Neuronal stem cell (in vitro differentiated cells): ENCODE measurements at regions not wholly inside any gene's neighbourhood (a gene's known extent, or its start where the extent isn't known, plus 50 kb on each side); places are given as distances from the start of the nearest gene placed in this dataset.

Experiments
- DNase-seq: peaks from one replicate; pipeline ENCODE4 v3.0.0-alpha.2; 2013; ENCODE audit warnings: low spot score
- H2AFZ ChIP-seq: one replicate; pipeline ENCODE4 v1.6.1; 2013; ENCODE audit warnings: mild to moderate bottlenecking, low read length, inconsistent platforms
- H2AK5ac ChIP-seq: 2 replicates; pipeline ENCODE4 v1.6.1; 2013; ENCODE audit warnings: low read depth, mild to moderate bottlenecking, inconsistent platforms, low read length, moderate library complexity, mixed read lengths
- H2BK120ac ChIP-seq: 2 replicates; pipeline ENCODE4 v1.6.1; 2013; ENCODE audit warnings: low read depth, mild to moderate bottlenecking, inconsistent platforms, low read length, moderate library complexity, mixed read lengths
- H2BK12ac ChIP-seq: one replicate; pipeline ENCODE4 v1.6.1; 2013; ENCODE audit warnings: low read length, inconsistent platforms
- H2BK15ac ChIP-seq: 2 replicates; pipeline ENCODE4 v1.6.1; 2013; ENCODE audit warnings: mild to moderate bottlenecking, low read length, inconsistent platforms, mixed read lengths
- H2BK5ac ChIP-seq: one replicate; pipeline ENCODE4 v1.6.1; 2013; ENCODE audit warnings: inconsistent platforms, mild to moderate bottlenecking, low read length, moderate library complexity
- H3K14ac ChIP-seq: one replicate; pipeline ENCODE4 v1.6.1; 2013; ENCODE audit warnings: low read length, inconsistent platforms
- H3K18ac ChIP-seq: 2 replicates; pipeline ENCODE4 v1.6.1; 2013; ENCODE audit warnings: low read length, inconsistent platforms
- H3K23ac ChIP-seq: 2 replicates; pipeline ENCODE4 v1.6.1; 2013; ENCODE audit warnings: low read depth, mild to moderate bottlenecking, mixed read lengths, low read length, inconsistent platforms; ENCODE audit not compliant: poor library complexity
- H3K27ac ChIP-seq: replicated peaks from 3 replicates; pipeline ENCODE4 v1.5.1; 2013; ENCODE audit warnings: low read length, inconsistent platforms
- H3K27me3 ChIP-seq, 3 experiments: 2 replicates each; pipeline ENCODE4 v1.6.1; 2013; ENCODE audit warnings: low read length in 3 of 3, mild to moderate bottlenecking in 2 of 3, inconsistent platforms in 1 of 3, low read depth in 1 of 3, mixed read lengths in 1 of 3, moderate library complexity in 1 of 3; ENCODE audit not compliant: control insufficient read depth in 3 of 3, insufficient read depth in 3 of 3
- H3K36me3 ChIP-seq, 2 donors: replicated peaks in 1 of 2; 2 replicates each; pipeline ENCODE4 v1.6.1; 2013; ENCODE audit warnings: low read length in 2 of 2; ENCODE audit not compliant: control insufficient read depth in 2 of 2, insufficient read depth in 2 of 2
- H3K4ac ChIP-seq: 2 replicates; pipeline ENCODE4 v1.6.1; 2013; ENCODE audit warnings: inconsistent platforms, mild to moderate bottlenecking, low read length, moderate library complexity
- H3K4me1 ChIP-seq, 2 donors: 1 replicate in 1 of 2; 2 replicates in 1 of 2; pipeline ENCODE4 v1.6.1; 2013; ENCODE audit warnings: low read length in 2 of 2, low read depth in 1 of 2; ENCODE audit not compliant: control insufficient read depth in 2 of 2, insufficient read depth in 1 of 2
- H3K4me2 ChIP-seq: one replicate; pipeline ENCODE4 v1.6.1; 2013; ENCODE audit warnings: mild to moderate bottlenecking, low read length, inconsistent platforms; ENCODE audit not compliant: insufficient read depth, poor library complexity, severe bottlenecking
- H3K4me3 ChIP-seq, 2 donors: 2 replicates each; pipeline ENCODE4 v1.5.1; 2013; ENCODE audit warnings: low read length in 2 of 2, mild to moderate bottlenecking in 2 of 2, inconsistent platforms in 1 of 2, moderate library complexity in 1 of 2
- H3K79me1 ChIP-seq: one replicate; pipeline ENCODE4 v1.6.1; 2013; ENCODE audit warnings: low read depth, mild to moderate bottlenecking, inconsistent platforms, low read length, moderate library complexity
- H3K9ac ChIP-seq: one replicate; pipeline ENCODE4 v1.6.1; 2013; ENCODE audit warnings: mild to moderate bottlenecking, low read depth, low read length, inconsistent platforms; ENCODE audit not compliant: poor library complexity
- H3K9me3 ChIP-seq, 2 donors: replicated peaks in 1 of 2; 2 replicates each; pipeline versions ENCODE3 to v1.6.1; 2013; ENCODE audit warnings: low read length in 2 of 2, mild to moderate bottlenecking in 2 of 2, inconsistent platforms in 1 of 2, low read depth in 1 of 2, mixed read lengths in 1 of 2, moderate library complexity in 1 of 2; ENCODE audit not compliant: control insufficient read depth in 2 of 2, insufficient read depth in 1 of 2
- H4K8ac ChIP-seq: one replicate; pipeline ENCODE4 v1.6.1; 2013; ENCODE audit warnings: low read depth, mild to moderate bottlenecking, inconsistent platforms, low read length, moderate library complexity
- H4K91ac ChIP-seq: one replicate; pipeline ENCODE4 v1.6.1; 2013; ENCODE audit warnings: low read length, low read depth, mild to moderate bottlenecking, inconsistent platforms; ENCODE audit not compliant: poor library complexity
- WGBS, 2 donors: extraction: QIAGEN DNeasy Blood & Tissue Kit; methylation state at CpG; one replicate each; pipeline ENCODE4 v1.1.7; 2013; ENCODE audit warnings: missing lambda C conversion rate in 2 of 2, mixed read lengths in 1 of 2; ENCODE audit not compliant: insufficient read length in 2 of 2, insufficient replicate concordance in 1 of 2; ENCODE audit errors: extremely low coverage in 2 of 2; 5-methylcytosine and 5-hydroxymethylcytosine counted together

- Histone ChIP-seq H2BK120ac (no peak overlapping the region), H3K9ac (no peak overlapping the region), H3K36me3 (no peaks in the 10 kb centered on the region), H3K23ac (no peak overlapping the region), H4K91ac (no peak overlapping the region), H3K18ac (no peak overlapping the region), H2AFZ (no peak overlapping the region), H3K9me3 (no peaks in the 10 kb centered on the region), H3K4ac (no peak overlapping the region), H3K4me1 (peaks cover 0 to 3% of the 10 kb centered on the region in 2 donors), H4K8ac (no peak overlapping the region), H2BK5ac (no peak overlapping the region), H2AK5ac (no peak overlapping the region), H3K27me3 (no peaks in the 10 kb centered on the region), H2BK15ac (no peak overlapping the region), H3K79me1 (no peaks in the 10 kb centered on the region), H3K14ac (no peak overlapping the region), H3K4me3 (no peak overlapping the region), H3K4me2 (no peak overlapping the region), H2BK12ac (no peak overlapping the region), H3K27ac (no peak overlapping the region)
- DNase-seq, result no peak
- WGBS, 2 donors, result no CpG with 5 or more reads among the region's 4 CpGs
These were observed 197.4 kb upstream of the IL12B start for GRCh38 chr5:159527546-159528254.

GRCh38 chr5:159531554-159532105, 201.3 kb upstream of the IL12B start:
- Histone ChIP-seq H3K18ac (no peak overlapping the region), H4K8ac (no peak overlapping the region), H3K27me3 (no peaks in the 10 kb centered on the region), H2BK120ac (no peak overlapping the region), H3K79me1 (no peaks in the 10 kb centered on the region), H3K36me3 (no peaks in the 10 kb centered on the region), H3K4me1 (peaks cover 0 to 3% of the 10 kb centered on the region in 2 donors), H4K91ac (no peak overlapping the region), H2BK5ac (no peak overlapping the region), H3K23ac (no peak overlapping the region), H3K4ac (no peak overlapping the region), H3K27ac (no peak overlapping the region), H3K9me3 (no peaks in the 10 kb centered on the region), H2AFZ (no peak overlapping the region), H3K9ac (no peak overlapping the region), H3K4me2 (no peak overlapping the region), H3K14ac (no peak overlapping the region), H3K4me3 (no peak overlapping the region), H2BK12ac (no peak overlapping the region), H2BK15ac (no peak overlapping the region), H2AK5ac (no peak overlapping the region)
- no peak for DNase-seq

GRCh38 chr5:159533197-159533596, 202.9 kb upstream of the IL12B start:
- H3K27ac ChIP-seq, result no peak overlapping the region
- no peak overlapping the region for H2BK120ac ChIP-seq
- no peaks in the 10 kb centered on the region for H3K79me1 ChIP-seq
- H2AK5ac ChIP-seq, result no peak overlapping the region
- no peaks in the 10 kb centered on the region for H3K9me3 ChIP-seq
- no peak overlapping the region for H4K8ac ChIP-seq
- DNase-seq, result no peak
- no peaks in the 10 kb centered on the region for H3K36me3 ChIP-seq
- no CpG with 5 or more reads among the region's 6 CpGs for WGBS, 2 donors
- H3K18ac ChIP-seq, result no peak overlapping the region
- no peak overlapping the region for H3K9ac ChIP-seq
- H3K4me2 ChIP-seq, result no peak overlapping the region
- no peak overlapping the region for H2BK12ac ChIP-seq
- no peaks in the 10 kb centered on the region for H3K27me3 ChIP-seq
- H3K23ac ChIP-seq, result no peak overlapping the region
- H2BK15ac ChIP-seq, result no peak overlapping the region
- no peak overlapping the region for H3K4me3 ChIP-seq
- H2AFZ ChIP-seq, result no peak overlapping the region
- no peaks in the 10 kb centered on the region for H3K4me1 ChIP-seq
- no peak overlapping the region for H3K4ac ChIP-seq
- H2BK5ac ChIP-seq, result no peak overlapping the region
- H4K91ac ChIP-seq, result no peak overlapping the region
- no peak overlapping the region for H3K14ac ChIP-seq

- no peaks in the 10 kb centered on the region for H3K36me3 ChIP-seq
- H2BK12ac ChIP-seq, result no peak overlapping the region
- no peak overlapping the region for H3K18ac ChIP-seq
- H2AK5ac ChIP-seq, result no peak overlapping the region
- H3K23ac ChIP-seq, result no peak overlapping the region
- H2BK120ac ChIP-seq, result no peak overlapping the region
- H4K91ac ChIP-seq, result no peak overlapping the region
- no peak overlapping the region for H3K4me3 ChIP-seq
- H4K8ac ChIP-seq, result no peak overlapping the region
- no peak overlapping the region for H2BK15ac ChIP-seq
- H2AFZ ChIP-seq, result no peak overlapping the region
- H3K79me1 ChIP-seq, result no peaks in the 10 kb centered on the region
- no CpG with 5 or more reads among the region's 3 CpGs for WGBS, 2 donors
- no peak overlapping the region for H3K27ac ChIP-seq
- H3K27me3 ChIP-seq, result no peaks in the 10 kb centered on the region
- no peaks in the 10 kb centered on the region for H3K9me3 ChIP-seq
- no peak overlapping the region for H2BK5ac ChIP-seq
- no peak overlapping the region for H3K9ac ChIP-seq
- no peak overlapping the region for H3K4me2 ChIP-seq
- H3K4ac ChIP-seq, result no peak overlapping the region
- no peak overlapping the region for H3K14ac ChIP-seq
- no peaks in the 10 kb centered on the region for H3K4me1 ChIP-seq
- no peak for DNase-seq
These were observed 205.9 kb upstream of the IL12B start for GRCh38 chr5:159536166-159536565.
